Right forelimb (tissue), 1 donor: ENCODE measurements at regions not wholly inside any gene's neighbourhood (a gene's known extent, or its start where the extent isn't known, plus 50 kb on each side); places are given as distances from the start of the nearest gene placed in this dataset.

ENCODE experiments used
- DNase-seq: peaks from one replicate; pipeline ENCODE4 v3.0.0-alpha.2; 2018

DNA sequence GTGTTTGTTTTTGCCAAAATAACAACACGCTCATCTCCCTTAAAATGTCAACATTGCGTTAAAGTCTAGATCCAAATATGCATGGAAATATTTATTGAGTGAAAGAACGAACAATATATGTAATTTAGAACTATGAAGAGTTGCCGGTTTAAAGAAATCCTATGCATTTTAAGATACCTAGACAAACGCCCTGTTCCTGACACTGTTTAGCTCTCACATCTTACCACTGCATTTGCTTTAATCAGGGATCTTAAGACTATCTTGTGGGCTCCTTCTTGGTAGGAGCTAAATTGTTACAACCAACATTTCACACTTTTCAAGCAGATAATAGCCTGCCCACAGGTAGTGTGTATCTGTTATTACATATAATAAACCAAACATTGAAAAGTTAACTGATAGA is 96.6 kb upstream of the RPS6KA3 start:
- no peak for DNase-seq

DNA sequence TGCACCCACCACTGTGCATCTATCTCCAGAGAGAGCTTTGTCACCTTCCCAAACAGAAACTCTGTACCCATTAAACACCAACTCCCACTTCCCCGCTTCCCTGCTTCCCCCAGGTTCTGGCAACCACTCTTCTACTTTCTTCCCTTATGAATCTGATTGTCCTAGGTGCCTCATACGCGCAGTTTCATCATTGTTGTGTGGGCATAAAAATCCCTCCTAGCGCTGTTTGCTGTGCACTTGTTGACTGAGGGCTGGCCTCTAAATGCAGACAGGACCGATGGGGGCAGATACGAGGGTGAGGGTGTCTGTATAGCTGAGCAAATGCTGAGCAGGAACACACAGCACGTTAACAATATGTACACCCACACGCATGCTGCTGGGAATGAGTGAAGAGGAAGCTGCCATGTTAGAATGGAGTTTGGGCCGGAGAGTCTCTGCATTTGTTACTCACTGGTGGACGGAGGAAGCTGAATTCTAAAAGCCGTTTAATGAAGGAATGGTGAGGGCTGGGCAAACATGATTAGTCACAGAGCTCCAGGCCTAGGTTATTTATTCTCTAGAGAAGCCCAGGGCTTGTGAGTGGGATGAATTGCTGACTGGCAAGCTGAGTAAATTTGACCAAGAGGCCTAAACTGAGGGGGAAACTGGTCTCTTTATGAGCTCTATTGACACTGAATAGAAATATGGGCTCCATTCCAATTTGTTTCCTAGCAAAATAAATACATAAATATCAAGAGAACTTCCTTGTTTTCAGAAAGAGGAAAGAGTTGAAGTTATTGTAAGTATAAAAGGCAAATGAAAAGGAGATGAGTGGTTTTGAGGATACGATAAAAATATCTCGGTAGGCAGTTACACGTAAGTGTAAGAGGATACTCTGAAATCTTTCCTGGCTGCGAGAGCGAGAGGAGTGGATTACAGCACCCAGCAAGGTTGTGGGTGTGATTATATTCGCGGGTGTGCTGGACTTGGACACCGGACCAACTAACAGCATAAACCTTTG is 95.9 kb upstream of the RPS6KA3 start:
- DNase-seq, result no peak

- no peak for DNase-seq
These were observed 95.2 kb upstream of the RPS6KA3 start for GRCh38 chrX:20361890-20362262.

- no peak for DNase-seq
These were observed 94.6 kb upstream of the RPS6KA3 start for GRCh38 chrX:20361081-20361889.

DNA sequence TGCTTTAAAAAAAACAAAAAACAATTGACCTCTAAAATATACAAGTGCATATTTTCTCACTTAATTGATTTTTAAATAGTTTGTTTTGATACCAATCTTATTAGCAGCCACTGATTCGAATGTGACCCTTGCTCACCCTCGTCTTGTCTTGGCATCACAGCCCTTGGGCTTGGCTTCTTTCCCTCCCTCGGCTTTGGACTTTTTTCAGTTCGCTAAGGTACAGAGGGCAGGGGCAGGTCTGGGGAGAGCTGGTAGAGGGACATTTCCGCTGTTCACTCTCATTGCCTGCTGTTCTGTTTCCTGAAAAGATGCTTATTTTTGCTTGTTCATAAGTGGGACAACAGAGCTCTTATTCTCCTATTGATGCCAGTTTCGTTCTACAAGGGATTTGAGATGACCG is 88.5 kb upstream of the RPS6KA3 start:
- DNase-seq, result no peak

DNA sequence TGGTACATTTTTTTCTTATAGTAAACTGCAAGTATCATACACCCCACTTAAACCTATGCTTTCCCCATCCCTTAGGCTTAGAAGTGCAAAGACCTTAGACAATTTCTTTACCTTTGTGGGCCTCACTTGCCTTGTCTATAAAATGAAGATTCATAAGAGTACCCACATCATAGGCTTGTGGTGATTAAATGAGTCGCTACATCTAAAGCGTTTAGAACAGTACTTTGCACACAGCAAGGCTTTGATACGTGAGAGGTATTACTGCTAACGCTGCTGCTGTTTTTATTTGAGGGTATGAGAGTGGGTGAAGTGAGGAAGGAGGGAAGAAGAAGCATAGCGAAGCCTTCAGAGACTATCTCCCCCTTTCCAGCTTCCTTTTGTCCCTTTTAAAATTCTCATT is 87.8 kb upstream of the RPS6KA3 start:
- no peak for DNase-seq

DNA sequence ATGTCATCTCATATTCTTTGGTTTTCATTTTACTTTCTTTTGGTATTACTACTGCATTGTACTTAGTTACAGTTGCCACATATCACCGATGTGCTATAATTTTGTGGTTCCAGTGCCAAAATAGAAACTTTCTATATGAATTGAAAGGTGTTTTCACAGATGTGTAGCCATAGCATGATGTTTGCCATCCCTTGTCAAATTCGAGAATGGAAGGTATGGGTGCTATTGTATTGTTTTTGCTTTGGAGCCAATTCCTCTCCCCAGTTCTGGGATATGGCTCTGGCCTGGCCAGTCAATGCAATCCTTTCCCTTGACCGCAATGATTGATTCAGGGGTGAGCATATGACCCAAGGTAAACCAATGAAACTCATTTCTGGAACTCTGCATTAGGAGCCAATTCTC is 86.2 kb upstream of the RPS6KA3 start:
- no peak for DNase-seq

- no peak for DNase-seq
These were observed 85.8 kb upstream of the RPS6KA3 start for GRCh38 chrX:20352504-20352903.

DNA sequence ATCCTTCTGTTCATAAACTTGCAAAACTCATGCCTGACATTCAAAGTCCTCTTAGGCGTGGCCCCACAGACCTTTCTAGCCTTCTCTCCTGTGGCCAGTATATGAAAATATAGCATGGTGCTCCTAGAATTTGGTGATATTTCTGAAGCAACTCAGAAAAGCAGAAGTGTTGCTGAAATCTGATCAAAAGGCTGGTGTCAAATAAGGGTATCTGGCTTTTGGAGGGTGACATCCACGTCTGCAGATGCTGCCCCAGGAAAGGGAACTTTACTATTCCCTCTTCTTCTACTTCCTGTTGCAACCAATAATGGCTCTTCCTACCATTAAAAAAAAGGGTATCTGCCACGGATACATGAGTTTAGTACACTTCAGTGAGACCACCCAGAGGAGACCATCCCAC is 83.9 kb upstream of the RPS6KA3 start:
- DNase-seq, result no peak

- no peak for DNase-seq
These were observed 81.4 kb upstream of the RPS6KA3 start for GRCh38 chrX:20348139-20348538.

DNA sequence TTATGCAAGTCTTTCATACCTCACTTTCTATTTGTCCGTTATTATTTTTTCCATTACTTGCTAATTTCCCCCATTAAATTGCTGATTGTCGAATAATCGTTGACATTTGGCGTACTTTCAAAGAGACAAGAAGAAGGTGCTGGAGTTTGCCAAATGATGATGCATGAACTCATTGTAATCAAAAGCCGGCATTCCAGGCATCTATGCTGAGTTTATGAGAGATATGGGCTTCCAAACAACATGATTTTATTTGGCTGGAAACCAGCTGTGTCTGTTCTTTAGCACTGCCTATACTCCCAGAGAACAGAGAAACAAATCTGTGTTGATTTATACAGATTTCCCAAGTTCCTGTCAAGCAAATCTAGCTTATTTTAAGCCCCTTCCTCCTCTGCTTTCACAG is 80.8 kb upstream of the RPS6KA3 start:
- DNase-seq, result no peak

DNA sequence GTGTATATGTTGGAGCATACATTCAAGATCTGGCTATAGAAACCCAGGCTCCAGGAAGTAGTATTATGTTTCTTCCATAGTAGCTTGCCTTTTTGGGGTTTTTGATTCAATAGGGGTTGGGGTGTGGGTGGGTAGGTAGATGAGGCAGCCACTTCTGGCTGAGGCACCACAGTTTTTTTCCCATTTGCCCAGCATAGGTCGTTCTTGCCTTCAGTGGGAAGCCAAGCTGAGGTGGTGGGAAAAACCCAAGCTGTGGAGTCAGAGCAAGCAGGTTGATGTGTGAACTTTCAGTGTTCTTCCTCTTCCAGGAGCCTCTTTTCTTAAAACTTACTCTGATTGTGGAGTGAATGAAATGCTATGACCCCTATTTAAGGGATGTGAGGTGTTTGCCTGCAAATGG is 67.0 kb upstream of the RPS6KA3 start:
- no peak for DNase-seq

GRCh38 chrX:20330545-20330944 is 63.8 kb upstream of the RPS6KA3 start:
- no peak for DNase-seq

DNA sequence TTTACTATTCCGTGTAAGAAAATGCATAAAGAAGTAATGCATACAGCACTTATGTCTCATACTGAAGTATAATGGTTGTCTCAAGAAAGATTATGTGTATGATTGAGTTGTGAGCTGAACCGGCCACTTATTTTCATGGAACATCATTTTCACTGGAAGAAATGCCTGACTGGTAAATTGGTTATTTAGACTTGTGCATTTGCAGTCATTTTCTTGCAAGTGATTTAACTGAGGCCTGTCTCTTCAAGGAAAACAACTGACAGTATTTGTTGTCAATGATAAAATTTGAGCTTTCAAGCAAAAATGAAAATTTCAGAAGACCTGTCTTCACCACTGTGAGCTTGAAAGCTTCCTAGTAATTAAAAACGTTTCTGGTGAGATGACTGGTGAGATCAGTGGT is 62.7 kb upstream of the RPS6KA3 start:
- no peak for DNase-seq

GRCh38 chrX:20325786-20326388 is 59.2 kb upstream of the RPS6KA3 start:
- DNase-seq, result no peak

DNA sequence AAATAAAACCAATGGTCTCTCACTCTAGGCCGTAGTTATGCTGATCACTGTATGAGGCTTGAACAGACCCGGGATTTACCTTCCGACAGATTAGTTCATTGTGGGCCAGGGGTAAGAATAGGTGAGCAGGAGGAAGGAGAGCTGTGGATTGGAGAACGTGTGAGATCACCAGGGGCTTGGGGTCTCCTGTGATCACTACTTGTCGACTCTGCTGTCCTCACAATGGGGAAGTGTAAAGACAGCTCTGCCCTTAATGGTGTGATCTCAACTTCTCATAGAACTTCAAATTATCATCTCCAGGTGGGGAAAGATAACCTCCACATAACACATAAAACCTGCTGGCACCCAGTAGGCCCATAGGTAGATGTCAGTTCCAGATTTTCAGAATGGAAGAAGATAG is 56.2 kb upstream of the RPS6KA3 start:
- no peak for DNase-seq

- DNase-seq, result no peak
These were observed 53.9 kb upstream of the RPS6KA3 start for GRCh38 chrX:20320461-20321159.

GRCh38 chrX:20319054-20319453 is 52.3 kb upstream of the RPS6KA3 start:
- DNase-seq, result no peak

- DNase-seq, result no peak
These were observed 51.2 kb upstream of the RPS6KA3 start for GRCh38 chrX:20317873-20318272.
